ENCODE measurements at regions not wholly inside any gene's neighbourhood (a gene's known extent, or its start where the extent isn't known, plus 50 kb on each side); places are given as distances from the start of the nearest gene placed in this dataset.

- DNase-seq: no peak
Measured at GRCh38 chr7:54701982-54702381, 57.0 kb downstream of the SEC61G start.

- no peak for DNase-seq
Measured at GRCh38 chr7:54699715-54700114, 59.3 kb downstream of the SEC61G start.

GRCh38 chr7:54697659-54698186 is 61.3 kb downstream of the SEC61G start:
- no peak for DNase-seq

GRCh38 chr7:54690892-54691291 is 68.1 kb downstream of the SEC61G start:
- no peak for DNase-seq

- no peak for DNase-seq
Measured at GRCh38 chr7:54690050-54690443, 69.0 kb downstream of the SEC61G start.

GRCh38 chr7:54689394-54690049 is 69.5 kb downstream of the SEC61G start:
- DNase-seq: peak in 1 of 51 donors; percentile 33

- no peak for DNase-seq
Measured at GRCh38 chr7:54687462-54688212, 71.4 kb downstream of the SEC61G start.

GRCh38 chr7:54680377-54681005 is 78.5 kb downstream of the SEC61G start:
- DNase-seq: no peak

- no peak for DNase-seq
Measured at GRCh38 chr7:54679490-54679817, 79.6 kb downstream of the SEC61G start.

- DNase-seq: no peak
Measured at GRCh38 chr7:54678763-54679489, 80.1 kb downstream of the SEC61G start.

GRCh38 chr7:54674891-54675290 is 84.1 kb downstream of the SEC61G start:
- DNase-seq: no peak

GRCh38 chr7:54672519-54672918 is 86.5 kb downstream of the SEC61G start:
- no peak for DNase-seq

- DNase-seq: peak in 49 of 51 donors; percentile 8 to 81 (median 50)
Measured at GRCh38 chr7:54664235-54665228, 94.5 kb downstream of the SEC61G start.

GRCh38 chr7:54663603-54664234 is 95.3 kb downstream of the SEC61G start:
- DNase-seq: peak in 3 of 51 donors; percentile 4 to 64 (median 8)

GRCh38 chr7:54663186-54663585 is 95.8 kb downstream of the SEC61G start:
- no peak for DNase-seq

- DNase-seq: no peak
Measured at GRCh38 chr7:54662701-54663100, 96.3 kb downstream of the SEC61G start.

GRCh38 chr7:54653905-54654304 is 105.1 kb downstream of the SEC61G start:
- no peak for DNase-seq

- DNase-seq: no peak
Measured at GRCh38 chr7:54643064-54643463, 100.9 kb downstream of the VSTM2A start.

GRCh38 chr7:54637712-54638396 is 95.7 kb downstream of the VSTM2A start:
- DNase-seq: no peak

All from hypothalamus (tissue), 51 donors.